ENCODE measurements at regions not wholly inside any gene's neighbourhood (a gene's known extent, or its start where the extent isn't known, plus 50 kb on each side); places are given as distances from the start of the nearest gene placed in this dataset.

- TF ChIP-seq CTCF (IDR thresholded peaks at IDR 0.05) (no peak), EP300 (IDR thresholded peaks at IDR 0.05) (no peak)
These were observed 113.5 kb downstream of the SAMD5 start for GRCh38 chr6:147621961-147622360.

All from tibial nerve (tissue), 4 donors.